ENCODE measurements at regions not wholly inside any gene's neighbourhood (a gene's known extent, or its start where the extent isn't known, plus 50 kb on each side); places are given as distances from the start of the nearest gene placed in this dataset.
A peak's percentile ranks its signal among the peaks of the same experiment; 100 is the strongest.

- no peak overlapping the region for H3K4me3 ChIP-seq
- H3K36me3 ChIP-seq: no peaks in the 10 kb centered on the region
- WGBS: 86% methylated on average over 1 of the region's 1 CpG
- intact Hi-C loops (cut with DNase I): no loop called here
- no peaks in the 10 kb centered on the region for H3K27me3 ChIP-seq (replicated peaks; ENCODE audit: insufficient read depth)
- H3K4me1 ChIP-seq (replicated peaks): no peaks in the 10 kb centered on the region
- DNase-seq (ENCODE audit: low spot score): peak; percentile 1
- TF ChIP-seq POLR2A (IDR thresholded peaks at IDR 0.05) (no peak), CTCF (IDR thresholded peaks at IDR 0.05) (no peak), POLR2AphosphoS5 (IDR thresholded peaks at IDR 0.05) (no peak)
- H3K27ac ChIP-seq: no peak overlapping the region
- H3K9me3 ChIP-seq: no peaks in the 10 kb centered on the region
Measured at GRCh38 chr10:71089162-71089561, 123.2 kb upstream of the UNC5B start.

GRCh38 chr10:71090330-71090729, 122.0 kb upstream of the UNC5B start:
- no peak for TF ChIP-seq POLR2A (IDR thresholded peaks at IDR 0.05)
- TF ChIP-seq POLR2AphosphoS5 (IDR thresholded peaks at IDR 0.05): no peak
- TF ChIP-seq CTCF (IDR thresholded peaks at IDR 0.05): no peak
- no peak overlapping the region for H3K27ac ChIP-seq
- intact Hi-C loops (cut with DNase I): no loop called here
- no peaks in the 10 kb centered on the region for H3K4me1 ChIP-seq (replicated peaks)
- H3K27me3 ChIP-seq (replicated peaks; ENCODE audit: insufficient read depth): no peaks in the 10 kb centered on the region
- 93% methylated on average over 5 of the region's 5 CpGs for WGBS
- H3K9me3 ChIP-seq: no peaks in the 10 kb centered on the region
- DNase-seq (ENCODE audit: low spot score): peak; percentile 1
- no peak overlapping the region for H3K4me3 ChIP-seq
- H3K36me3 ChIP-seq: no peaks in the 10 kb centered on the region

- Histone ChIP-seq H3K4me3 (no peak overlapping the region), H3K9me3 (no peaks in the 10 kb centered on the region), H3K4me1 (replicated peaks) (no peaks in the 10 kb centered on the region), H3K27me3 (replicated peaks; ENCODE audit: insufficient read depth) (no peaks in the 10 kb centered on the region), H3K36me3 (no peaks in the 10 kb centered on the region), H3K27ac (no peak overlapping the region)
- WGBS: 97% methylated on average over 10 of the region's 10 CpGs
- intact Hi-C loops (cut with DNase I): no loop called here
- peak; percentile 1 for DNase-seq (ENCODE audit: low spot score)
- no peak for TF ChIP-seq POLR2A (IDR thresholded peaks at IDR 0.05)
- TF ChIP-seq CTCF (IDR thresholded peaks at IDR 0.05): no peak
- TF ChIP-seq POLR2AphosphoS5 (IDR thresholded peaks at IDR 0.05): no peak
Measured at GRCh38 chr10:71090801-71091200, 121.6 kb upstream of the UNC5B start.

GRCh38 chr10:71092812-71093401, 119.5 kb upstream of the UNC5B start:
- H3K4me1 ChIP-seq (replicated peaks): no peaks in the 10 kb centered on the region
- intact Hi-C loops (cut with DNase I): no loop called here
- no peak overlapping the region for H3K4me3 ChIP-seq
- H3K9me3 ChIP-seq: no peaks in the 10 kb centered on the region
- no peak overlapping the region for H3K27ac ChIP-seq
- peak; percentile 21 for DNase-seq (ENCODE audit: low spot score)
- TF ChIP-seq POLR2AphosphoS5 (IDR thresholded peaks at IDR 0.05) (peak; percentile 28), CTCF (IDR thresholded peaks at IDR 0.05) (no peak), POLR2A (IDR thresholded peaks at IDR 0.05) (no peak)
- H3K27me3 ChIP-seq (replicated peaks; ENCODE audit: insufficient read depth): no peaks in the 10 kb centered on the region
- 42% methylated on average over 4 of the region's 4 CpGs for WGBS
- H3K36me3 ChIP-seq: no peaks in the 10 kb centered on the region

- WGBS: 85% methylated on average over 2 of the region's 2 CpGs
- intact Hi-C loops (cut with DNase I): no loop called here
Measured at GRCh38 chr10:71093531-71093930, 118.8 kb upstream of the UNC5B start.

More at GRCh38 chr10:71093531-71093930, 118.8 kb upstream of the UNC5B start:
- Histone ChIP-seq H3K36me3 (no peaks in the 10 kb centered on the region), H3K27ac (no peak overlapping the region), H3K4me1 (replicated peaks) (no peaks in the 10 kb centered on the region), H3K4me3 (no peak overlapping the region), H3K27me3 (replicated peaks; ENCODE audit: insufficient read depth) (no peaks in the 10 kb centered on the region), H3K9me3 (no peaks in the 10 kb centered on the region)
- DNase-seq (ENCODE audit: low spot score): no peak
- TF ChIP-seq CTCF (IDR thresholded peaks at IDR 0.05) (no peak), POLR2A (IDR thresholded peaks at IDR 0.05) (no peak), POLR2AphosphoS5 (IDR thresholded peaks at IDR 0.05) (no peak)
